HepG2 (cell line): ENCODE measurements at regions not wholly inside any gene's neighbourhood (a gene's known extent, or its start where the extent isn't known, plus 50 kb on each side); places are given as distances from the start of the nearest gene placed in this dataset.

ENCODE experiments used
- ATAC-seq: fragments of 200-7000 bp; cut with Tn5 transposase; 3 replicates; pipeline ENCODE4 v1.9.1; 2020; ENCODE audit warnings: mild to moderate bottlenecking, moderate library complexity
- BruUV-seq: library from RNA; stranded (reverse); fragments of 400-500 nt; replicated peaks from 2 replicates; lab custom pipeline; 2021; lab: Mats Ljungman, UMichigan
- CTCF ChIA-PET: fragments of 300-600 bp; formaldehyde crosslinking; extraction: SDS; loops from one replicate; lab custom pipeline; 2021; ENCODE audit warnings: low total read pairs, inconsistent platforms, low intra/inter-chr PET ratio; lab: Yijun Ruan, JAX
- POLR2A ChIA-PET: fragments of 350-600 bp; sonication (Branson Sonifier 250); formaldehyde crosslinking; loops from one replicate; lab custom pipeline; 2020; ENCODE audit warnings: antibody characterized with exemption, inconsistent platforms; lab: Yijun Ruan, JAX
- DNase-seq: peaks from one replicate; pipeline ENCODE4 v3.0.0-alpha.2; 2015; ENCODE audit warnings: low spot score
- FAIRE-seq: peaks from 3 replicates; lab custom pipeline; 2011; peaks lifted over from hg19 to GRCh38; lab: Jason Lieb, UNC
- H2AFZ ChIP-seq: one replicate; pipeline ENCODE4 v1.6.1; 2011; ENCODE audit warnings: low read length, inconsistent platforms
- H3K27ac ChIP-seq: fragments of 300-600 bp; 3 replicates; pipeline ENCODE4 v1.8.0; 2011; ENCODE audit warnings: mixed run types, mild to moderate bottlenecking, mixed read lengths, low read length, inconsistent platforms; ENCODE audit not compliant: insufficient read depth; ENCODE audit errors: extremely low read length
- H3K27me3 ChIP-seq, 2 experiments: fragments of 200-600 bp in 1 of 2; 2 replicates in 1 of 2; 3 replicates in 1 of 2; pipeline versions ENCODE4 v1.6.0 to v1.8.0; 2011; ENCODE audit warnings: low read length in 2 of 2, mild to moderate bottlenecking in 2 of 2, moderate library complexity in 2 of 2, inconsistent platforms in 1 of 2; ENCODE audit not compliant: insufficient read depth in 2 of 2, control insufficient read depth in 1 of 2
- H3K36me3 ChIP-seq, 2 experiments: fragments of 200-600 bp in 1 of 2; replicated peaks in 1 of 2; 2 replicates in 1 of 2; 3 replicates in 1 of 2; pipeline versions ENCODE4 v1.5.1 to v1.8.0; 2011; ENCODE audit warnings: low read length in 2 of 2, inconsistent platforms in 1 of 2; ENCODE audit not compliant: insufficient read depth in 2 of 2, control insufficient read depth in 1 of 2
- H3K4me1 ChIP-seq: 2 replicates; pipeline ENCODE4 v1.5.1; 2012; ENCODE audit warnings: low read length, inconsistent platforms; ENCODE audit not compliant: insufficient read depth
- H3K4me2 ChIP-seq: 2 replicates; pipeline ENCODE4 v1.6.0; 2011; ENCODE audit warnings: low read depth, low read length, inconsistent platforms
- H3K4me3 ChIP-seq, 3 experiments: fragments of 200-600 bp in 1 of 3; sonication (generic), shearing (Covaris generic) in 1 of 3; replicated peaks in 1 of 3; 2 replicates each; pipeline ENCODE4 v1.5.1; 2011 to 2016; ENCODE audit warnings: low read length in 3 of 3, inconsistent platforms in 2 of 3, low read depth in 2 of 3, mild to moderate bottlenecking in 2 of 3, control low read depth in 1 of 3, mixed read lengths in 1 of 3; ENCODE audit not compliant: insufficient read depth in 1 of 3
- H3K79me2 ChIP-seq: one replicate; pipeline ENCODE4 v1.6.1; 2011; ENCODE audit warnings: low read length, inconsistent platforms; ENCODE audit not compliant: insufficient read depth
- H3K9ac ChIP-seq: 2 replicates; pipeline ENCODE4 v1.6.0; 2011; ENCODE audit warnings: mild to moderate bottlenecking, low read depth, low read length, inconsistent platforms; ENCODE audit not compliant: insufficient read depth
- H3K9me3 ChIP-seq: 2 replicates; pipeline ENCODE4 v1.5.1; 2012; ENCODE audit warnings: mild to moderate bottlenecking, low read length
- H4K20me1 ChIP-seq: 2 replicates; pipeline ENCODE4 v1.6.0; 2011; ENCODE audit warnings: inconsistent platforms, mild to moderate bottlenecking, low read length, moderate library complexity; ENCODE audit not compliant: insufficient read depth
- AKAP8 ChIP-seq: sonication (generic); formaldehyde crosslinking; IDR thresholded peaks from 2 replicates; pipeline ENCODE4 v1.5.1; 2020; ENCODE audit warnings: mild to moderate bottlenecking, missing genetic modification reagents
- CHD4 ChIP-seq: fragments of 200-600 bp; sonication (generic); IDR thresholded peaks from 2 replicates; pipeline ENCODE4 v1.7.0; 2017; ENCODE audit warnings: mild to moderate bottlenecking, low read length, borderline replicate concordance
- ERF ChIP-seq: IDR thresholded peaks from 2 replicates; pipeline ENCODE4 v1.6.1; 2018; ENCODE audit warnings: missing biosample characterization, missing genetic modification reagents
- KDM1A ChIP-seq: IDR thresholded peaks from 2 replicates; pipeline ENCODE4 v1.6.1; 2016; ENCODE audit warnings: missing compliant biosample characterization
- MBD4 ChIP-seq: IDR thresholded peaks from 2 replicates; pipeline ENCODE4 v1.6.1; 2012; ENCODE audit warnings: low read length, inconsistent platforms, borderline replicate concordance
- PHF5A ChIP-seq: IDR thresholded peaks from one replicate; pipeline ENCODE4 v1.6.1; 2018; ENCODE audit warnings: low read depth, missing genetic modification reagents; ENCODE audit not compliant: unreplicated experiment
- POLR2A ChIP-seq, 2 experiments: IDR thresholded peaks; 2 replicates each; pipeline ENCODE4 v1.6.1; 2011; ENCODE audit warnings: low read depth in 2 of 2, low read length in 2 of 2, mild to moderate bottlenecking in 1 of 2, moderate library complexity in 1 of 2; ENCODE audit not compliant: insufficient read depth in 1 of 2
- SMAD1 ChIP-seq: sonication (generic); formaldehyde crosslinking; IDR thresholded peaks from 2 replicates; pipeline ENCODE4 v1.4.0; 2020; ENCODE audit warnings: missing genetic modification reagents, low read depth, mild to moderate bottlenecking, borderline replicate concordance
- ZNF160 ChIP-seq: sonication (generic); formaldehyde crosslinking; IDR thresholded peaks from 2 replicates; pipeline ENCODE4 v1.8.0; 2022; ENCODE audit warnings: mild to moderate bottlenecking, inconsistent platforms, missing genetic modification reagents
- ZNF230 ChIP-seq: sonication (generic); formaldehyde crosslinking; IDR thresholded peaks from 2 replicates; pipeline ENCODE4 v1.4.0; 2020; ENCODE audit warnings: mild to moderate bottlenecking, missing genetic modification reagents
- ZNF274 ChIP-seq: sonication (generic); formaldehyde crosslinking; IDR thresholded peaks from 2 replicates; pipeline ENCODE4 v1.5.1; 2020; ENCODE audit warnings: mild to moderate bottlenecking, missing genetic modification reagents
- ZNF496 ChIP-seq: sonication (generic); formaldehyde crosslinking; IDR thresholded peaks from 2 replicates; pipeline ENCODE4 v1.8.1; 2023; ENCODE audit warnings: mild to moderate bottlenecking, moderate library complexity, missing genetic modification reagents; ENCODE audit not compliant: insufficient replicate concordance
- ZNF7 ChIP-seq: IDR thresholded peaks from 2 replicates; pipeline ENCODE4 v1.6.1; 2016; ENCODE audit warnings: missing biosample characterization, missing genetic modification reagents
- ZNF776 ChIP-seq: sonication (generic); formaldehyde crosslinking; IDR thresholded peaks from 2 replicates; pipeline ENCODE4 v1.4.0; 2020; ENCODE audit warnings: mild to moderate bottlenecking, missing genetic modification reagents
- ZNF816 ChIP-seq: sonication (generic); formaldehyde crosslinking; IDR thresholded peaks from 2 replicates; pipeline ENCODE4 v1.8.0; 2022; ENCODE audit warnings: missing genetic modification reagents, mild to moderate bottlenecking, borderline replicate concordance
- WGBS: methylation state at CpG from one replicate; pipeline ENCODE4 v1.1.6; 2017; ENCODE audit warnings: low lambda C conversion rate; 5-methylcytosine and 5-hydroxymethylcytosine counted together
- in situ Hi-C: cut with HindIII; loops from 2 replicates; pipeline ENCODE4 v1.10.0; 2017; ENCODE audit warnings: low pct_unique_long_range_greater_than_20kb; ENCODE audit not compliant: extremely low pct_ligation_motif_present
- intact Hi-C: fragments of 100-400 bp; cut with micrococcal nuclease; formaldehyde crosslinking; loops from one replicate; pipeline ENCODE4 v1.10.0; 2022; ENCODE audit not compliant: unreplicated experiment

DNA sequence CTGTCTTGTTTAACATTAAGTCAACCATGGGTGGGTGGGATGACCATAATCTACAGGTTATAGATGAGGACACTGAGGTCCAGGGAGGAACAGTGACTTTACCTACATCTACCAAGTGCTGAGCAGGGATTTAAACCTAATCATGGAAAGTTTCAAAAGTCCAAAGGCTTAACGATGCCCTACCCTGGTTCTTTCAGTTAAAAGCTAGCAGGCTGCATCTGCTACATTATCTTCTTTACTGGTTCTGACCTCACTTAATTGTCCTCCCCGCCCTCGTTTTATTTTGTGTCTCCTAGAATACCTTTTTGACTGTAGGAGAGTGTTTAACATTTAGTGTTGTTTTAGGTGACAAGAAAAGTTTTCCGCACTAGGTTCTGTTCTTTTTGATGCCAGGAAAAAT, 735.2 kb downstream of the TLR4 start:
- H3K79me2 ChIP-seq = no peaks in the 10 kb centered on the region
- ChIA-PET CTCF (no interaction called here), POLR2A (no interaction called here)
- no peak overlapping the region for H3K9ac ChIP-seq
- no peaks in the 10 kb centered on the region for H3K27me3 ChIP-seq
- no peaks in the 10 kb centered on the region for H3K4me1 ChIP-seq
- FAIRE-seq = no peak
- no peak overlapping the region for H3K4me2 ChIP-seq
- BruUV-seq = no TSS peak
- no peak overlapping the region for H3K4me3 ChIP-seq
- H3K27ac ChIP-seq = no peak overlapping the region
- TF ChIP-seq ZNF496 (no peak), PHF5A (CRISPR knock-in tag) (no peak), CHD4 (no peak), KDM1A (no peak), ZNF7 (CRISPR knock-in tag) (no peak), ZNF230 (CRISPR knock-in tag) (no peak), POLR2A (IDR thresholded peaks at IDR 0.05; ENCODE audit: insufficient read depth in 1 of 2, low read depth in 2 of 2, low read length in 2 of 2) (no peak), ERF (CRISPR knock-in tag) (no peak), ZNF776 (CRISPR knock-in tag) (no peak), SMAD1 (CRISPR knock-in tag) (no peak), ZNF274 (CRISPR knock-in tag) (no peak), ZNF816 (CRISPR knock-in tag) (no peak), ZNF160 (CRISPR knock-in tag) (no peak), AKAP8 (no peak), MBD4 (no peak)
- peaks cover 67% of the 10 kb centered on the region for H3K9me3 ChIP-seq
- no peak for DNase-seq
- no peak for ATAC-seq
- H3K36me3 ChIP-seq = no peaks in the 10 kb centered on the region
- no peak overlapping the region for H2AFZ ChIP-seq
- intact Hi-C loops = no loop called here
- no peaks in the 10 kb centered on the region for H4K20me1 ChIP-seq
- WGBS = 21% methylated on average over 4 of the region's 4 CpGs
- in situ Hi-C loops = no loop called here
